Esophagus muscularis mucosa (tissue), 4 donors: ENCODE measurements at regions not wholly inside any gene's neighbourhood (a gene's known extent, or its start where the extent isn't known, plus 50 kb on each side); places are given as distances from the start of the nearest gene placed in this dataset.

ENCODE experiments used
- DNase-seq: peaks from one replicate; pipeline ENCODE4 v3.0.0-alpha.2; 2017; ENCODE audit errors: extremely low spot score
- H3K27ac ChIP-seq, 4 donors: fragments of 200-600 bp; sonication (generic); replicated peaks in 1 of 4; 1 replicate in 3 of 4; 2 replicates in 1 of 4; pipeline ENCODE4 v1.5.1; 2016 to 2019; ENCODE audit warnings: mild to moderate bottlenecking in 1 of 4
- H3K27me3 ChIP-seq, 4 donors: fragments of 200-600 bp; sonication (generic); one replicate each; pipeline versions ENCODE4 v1.5.1 to v1.6.0; 2016 to 2019
- H3K36me3 ChIP-seq, 4 donors: fragments of 200-600 bp; sonication (generic); one replicate each; pipeline ENCODE4 v1.5.1; 2016 to 2019
- H3K4me1 ChIP-seq, 4 donors: fragments of 200-600 bp; sonication (generic); one replicate each; pipeline ENCODE4 v1.5.1; 2016 to 2019
- H3K4me3 ChIP-seq, 4 donors: fragments of 200-600 bp; sonication (generic); 1 replicate in 2 of 4; 2 replicates in 2 of 4; pipeline ENCODE4 v1.5.1; 2016 to 2019; ENCODE audit warnings: mild to moderate bottlenecking in 4 of 4, moderate library complexity in 1 of 4
- H3K9me3 ChIP-seq, 4 donors: fragments of 200-600 bp; sonication (generic); 1 replicate in 3 of 4; 2 replicates in 1 of 4; pipeline ENCODE4 v1.5.1; 2016 to 2019
- CTCF ChIP-seq, 3 experiments: fragments of 200-600 bp in 2 of 3; fragments of 450-650 bp in 1 of 3; sonication (generic) in 2 of 3; IDR thresholded peaks; one replicate each; pipeline ENCODE4 v1.5.1; 2017 to 2019; ENCODE audit warnings: antibody characterized with exemption in 3 of 3, mild to moderate bottlenecking in 2 of 3, moderate library complexity in 1 of 3
- EP300 ChIP-seq: sonication (generic); formaldehyde crosslinking; IDR thresholded peaks from one replicate; pipeline ENCODE4 v1.6.1; 2017; ENCODE audit warnings: antibody characterized with exemption
- POLR2A ChIP-seq: fragments of 450-650 bp; IDR thresholded peaks from one replicate; pipeline ENCODE4 v1.6.1; 2017; ENCODE audit warnings: antibody characterized with exemption, moderate library complexity, mild to moderate bottlenecking, low read depth
- POLR2AphosphoS5 ChIP-seq, 2 donors: sonication (generic); formaldehyde crosslinking; IDR thresholded peaks; one replicate each; pipeline ENCODE4 v1.6.1; 2017; ENCODE audit warnings: antibody characterized with exemption in 2 of 2
- WGBS: methylation state at CpG from one replicate; pipeline ENCODE4 v1.1.5; 2018; 5-methylcytosine and 5-hydroxymethylcytosine counted together
- intact Hi-C: fragments of 100-400 bp; cut with DNase I; formaldehyde crosslinking; loops from one replicate; pipeline ENCODE4 v1.15.1; 2023

- intact Hi-C loops, result no loop called here
- TF ChIP-seq CTCF (IDR thresholded peaks at IDR 0.05) (no peak), EP300 (no peak), POLR2AphosphoS5 (IDR thresholded peaks at IDR 0.05) (no peak), POLR2A (no peak)
Observed at GRCh38 chr9:113794721-113795120, 81.4 kb upstream of the ZNF618 start.

GRCh38 chr9:113795811-113796392, 80.2 kb upstream of the ZNF618 start:
- 88% methylated on average over 2 of the region's 2 CpGs for WGBS
- H3K4me1 ChIP-seq, result no peaks in the 10 kb centered on the region
- H3K4me3 ChIP-seq, result no peak overlapping the region
- peaks cover 0 to 6% (median 0%) of the 10 kb centered on the region in 4 donors for H3K9me3 ChIP-seq
- H3K36me3 ChIP-seq, result no peaks in the 10 kb centered on the region
- DNase-seq, result no peak
- peaks cover 0 to 11% (median 0%) of the 10 kb centered on the region in 4 donors for H3K27me3 ChIP-seq
- intact Hi-C loops, result no loop called here
- no peak overlapping the region for H3K27ac ChIP-seq
- TF ChIP-seq CTCF (IDR thresholded peaks at IDR 0.05) (no peak), EP300 (no peak), POLR2A (no peak), POLR2AphosphoS5 (IDR thresholded peaks at IDR 0.05) (no peak)

More at GRCh38 chr9:113794721-113795120, 81.4 kb upstream of the ZNF618 start:
- no peak overlapping the region for H3K4me3 ChIP-seq
- DNase-seq, result no peak
- H3K27ac ChIP-seq, result no peak overlapping the region
- H3K4me1 ChIP-seq, result no peaks in the 10 kb centered on the region
- H3K9me3 ChIP-seq, result peaks cover 0 to 6% (median 0%) of the 10 kb centered on the region in 4 donors
- H3K27me3 ChIP-seq, result peaks cover 0 to 14% (median 0%) of the 10 kb centered on the region in 4 donors
- H3K36me3 ChIP-seq, result no peaks in the 10 kb centered on the region
- WGBS, result 86% methylated on average over 6 of the region's 6 CpGs

- TF ChIP-seq POLR2A (no peak), EP300 (no peak), POLR2AphosphoS5 (IDR thresholded peaks at IDR 0.05) (no peak)
- 88% methylated on average over 13 of the region's 13 CpGs for WGBS
Observed at GRCh38 chr9:113796646-113797426, 79.3 kb upstream of the ZNF618 start.

GRCh38 chr9:113798062-113799030, 77.8 kb upstream of the ZNF618 start:
- no peak overlapping the region for H3K4me3 ChIP-seq
- WGBS, result 80% methylated on average over 13 of the region's 13 CpGs
- peaks cover 0 to 7% (median 0%) of the 10 kb centered on the region in 4 donors for H3K27me3 ChIP-seq
- no peaks in the 10 kb centered on the region for H3K4me1 ChIP-seq
- TF ChIP-seq EP300, result no peak
- TF ChIP-seq POLR2A, result no peak
- no peaks in the 10 kb centered on the region for H3K9me3 ChIP-seq
- H3K36me3 ChIP-seq, result no peaks in the 10 kb centered on the region
- H3K27ac ChIP-seq, result no peak overlapping the region
- DNase-seq, result peak; percentile 91
- intact Hi-C loops, result no loop called here

More at GRCh38 chr9:113796646-113797426, 79.3 kb upstream of the ZNF618 start:
- DNase-seq, result peak; percentile 72
- intact Hi-C loops, result no loop called here
- Histone ChIP-seq H3K27ac (no peak overlapping the region), H3K9me3 (no peaks in the 10 kb centered on the region), H3K27me3 (peaks cover 0 to 7% (median 0%) of the 10 kb centered on the region in 4 donors), H3K4me3 (no peak overlapping the region), H3K36me3 (no peaks in the 10 kb centered on the region), H3K4me1 (no peaks in the 10 kb centered on the region)

GRCh38 chr9:113800276-113800675, 75.8 kb upstream of the ZNF618 start:
- DNase-seq, result no peak
- Histone ChIP-seq H3K4me1 (no peaks in the 10 kb centered on the region), H3K9me3 (no peaks in the 10 kb centered on the region), H3K36me3 (no peaks in the 10 kb centered on the region), H3K27me3 (peaks cover 0 to 7% (median 0%) of the 10 kb centered on the region in 4 donors), H3K4me3 (no peak overlapping the region), H3K27ac (no peak overlapping the region)
- no peak for TF ChIP-seq EP300
- TF ChIP-seq CTCF (IDR thresholded peaks at IDR 0.05), result no peak
- no peak for TF ChIP-seq POLR2AphosphoS5 (IDR thresholded peaks at IDR 0.05)
- no peak for TF ChIP-seq POLR2A
- WGBS, result 100% methylated on average over 2 of the region's 2 CpGs
- intact Hi-C loops, result no loop called here
